ENCODE measurements at regions not wholly inside any gene's neighbourhood (a gene's known extent, or its start where the extent isn't known, plus 50 kb on each side); places are given as distances from the start of the nearest gene placed in this dataset.

GRCh38 chr12:72869024-72869423 is 596.9 kb downstream of the TRHDE start:
- no peak for TF ChIP-seq KDM1A (IDR thresholded peaks at IDR 0.05; ENCODE audit: low read depth)
- TF ChIP-seq POLR2A (IDR thresholded peaks at IDR 0.05; ENCODE audit: low read length) = no peak
- TF ChIP-seq HDAC2 (IDR thresholded peaks at IDR 0.05) = no peak
- no peak for TF ChIP-seq MAX (IDR thresholded peaks at IDR 0.05)
- TF ChIP-seq EP300 (IDR thresholded peaks at IDR 0.05) = no peak
- no peak for TF ChIP-seq RCOR1 (IDR thresholded peaks at IDR 0.05; ENCODE audit: low read depth, low read length)
- TF ChIP-seq RAD21 (conservative IDR thresholded peaks at IDR 0.05 in 1 of 2, IDR thresholded peaks at IDR 0.05 in 1 of 2) = no peak
- no peak for TF ChIP-seq SMC3 (IDR thresholded peaks at IDR 0.05)
- no peak for TF ChIP-seq CTCF (IDR thresholded peaks at IDR 0.05)
- no peak for TF ChIP-seq ZNF302 (CRISPR knock-in tag; IDR thresholded peaks at IDR 0.05)

All from A549 (cell line).